ENCODE measurements at regions not wholly inside any gene's neighbourhood (a gene's known extent, or its start where the extent isn't known, plus 50 kb on each side); places are given as distances from the start of the nearest gene placed in this dataset.

- no peak for DNase-seq (ENCODE audit: extremely low read depth, insufficient read length)
- H3K36me3 ChIP-seq (ENCODE audit: control insufficient read depth, insufficient read depth, low read length) = no peaks in the 10 kb centered on the region
- TF ChIP-seq, protein P1, sequence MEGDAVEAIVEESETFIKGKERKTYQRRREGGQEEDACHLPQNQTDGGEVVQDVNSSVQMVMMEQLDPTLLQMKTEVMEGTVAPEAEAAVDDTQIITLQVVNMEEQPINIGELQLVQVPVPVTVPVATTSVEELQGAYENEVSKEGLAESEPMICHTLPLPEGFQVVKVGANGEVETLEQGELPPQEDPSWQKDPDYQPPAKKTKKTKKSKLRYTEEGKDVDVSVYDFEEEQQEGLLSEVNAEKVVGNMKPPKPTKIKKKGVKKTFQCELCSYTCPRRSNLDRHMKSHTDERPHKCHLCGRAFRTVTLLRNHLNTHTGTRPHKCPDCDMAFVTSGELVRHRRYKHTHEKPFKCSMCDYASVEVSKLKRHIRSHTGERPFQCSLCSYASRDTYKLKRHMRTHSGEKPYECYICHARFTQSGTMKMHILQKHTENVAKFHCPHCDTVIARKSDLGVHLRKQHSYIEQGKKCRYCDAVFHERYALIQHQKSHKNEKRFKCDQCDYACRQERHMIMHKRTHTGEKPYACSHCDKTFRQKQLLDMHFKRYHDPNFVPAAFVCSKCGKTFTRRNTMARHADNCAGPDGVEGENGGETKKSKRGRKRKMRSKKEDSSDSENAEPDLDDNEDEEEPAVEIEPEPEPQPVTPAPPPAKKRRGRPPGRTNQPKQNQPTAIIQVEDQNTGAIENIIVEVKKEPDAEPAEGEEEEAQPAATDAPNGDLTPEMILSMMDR (IDR thresholded peaks at IDR 0.05; ENCODE audit: insufficient read depth, low read length, poor library complexity, severe bottlenecking) = no peak
- H3K4me3 ChIP-seq (replicated peaks; ENCODE audit: low read depth, low read length) = no peak overlapping the region
- no peaks in the 10 kb centered on the region; the same call in 1 of the 2 replicates for H3K27me3 ChIP-seq (replicated peaks; ENCODE audit: control insufficient read depth, insufficient read depth, low read length)
Measured at GRCh38 chr3:135629701-135630408, 335.7 kb upstream of the PPP2R3A start.

DNA sequence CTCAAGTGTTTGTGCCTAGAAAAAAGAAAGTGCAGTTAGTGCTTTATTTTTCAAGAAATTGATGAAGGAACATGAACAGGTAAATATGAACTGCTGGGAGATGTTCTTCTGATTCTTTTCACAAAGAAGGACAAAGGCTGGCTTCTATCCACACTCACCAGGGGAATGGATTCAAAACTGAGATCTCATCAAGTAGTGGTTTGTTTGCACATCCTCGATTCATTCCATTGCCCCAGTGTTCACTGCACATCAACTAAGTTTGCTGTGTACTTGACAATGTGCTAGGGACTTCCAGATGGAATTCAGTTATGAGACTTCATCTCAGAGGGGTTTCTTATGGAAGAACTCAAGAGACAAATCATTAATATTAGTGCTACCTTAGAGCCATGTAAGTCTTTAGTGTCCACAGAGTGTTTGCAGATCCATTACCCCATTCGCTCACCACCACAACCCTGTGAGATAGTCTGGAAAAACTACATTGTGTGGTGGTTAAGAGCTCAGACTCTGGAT, 332.9 kb upstream of the PPP2R3A start:
- Histone ChIP-seq H3K27me3 (replicated peaks; ENCODE audit: control insufficient read depth, insufficient read depth, low read length) (no peaks in the 10 kb centered on the region), H3K4me3 (replicated peaks; ENCODE audit: low read depth, low read length) (no peak overlapping the region)
- TF ChIP-seq, protein P1 (IDR thresholded peaks at IDR 0.05; ENCODE audit: insufficient read depth, low read length, poor library complexity, severe bottlenecking) = no peak

DNA sequence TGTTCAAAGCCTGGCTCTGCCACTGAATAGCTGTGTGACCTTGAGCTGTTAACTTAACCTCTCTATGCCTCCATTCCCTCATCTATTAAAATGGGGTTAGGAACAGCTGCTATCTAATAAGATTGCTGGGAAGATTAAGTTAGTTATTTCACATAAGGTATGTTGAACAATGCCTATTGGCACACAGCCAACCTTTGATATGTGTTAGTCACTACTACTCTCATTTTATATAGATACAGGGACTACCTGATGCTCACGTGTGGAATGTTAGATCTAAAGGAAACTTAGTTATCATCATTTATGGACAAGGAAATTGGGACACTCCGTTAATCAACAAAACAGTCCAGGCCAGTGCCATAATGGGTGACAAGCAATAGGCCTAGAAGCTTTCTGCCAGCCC, 332.4 kb upstream of the PPP2R3A start:
- DNase-seq (ENCODE audit: extremely low read depth, insufficient read length) = no peak
- TF ChIP-seq, protein P1 (IDR thresholded peaks at IDR 0.05; ENCODE audit: insufficient read depth, low read length, poor library complexity, severe bottlenecking) = no peak
- no peaks in the 10 kb centered on the region for H3K27me3 ChIP-seq (replicated peaks; ENCODE audit: control insufficient read depth, insufficient read depth, low read length)
- H3K36me3 ChIP-seq (ENCODE audit: control insufficient read depth, insufficient read depth, low read length) = no peaks in the 10 kb centered on the region
- H3K4me3 ChIP-seq (replicated peaks; ENCODE audit: low read depth, low read length) = no peak overlapping the region

More for the DNA sequence above, 332.9 kb upstream of the PPP2R3A start:
- no peak for DNase-seq (ENCODE audit: extremely low read depth, insufficient read length)
- H3K36me3 ChIP-seq (ENCODE audit: control insufficient read depth, insufficient read depth, low read length) = no peaks in the 10 kb centered on the region

DNA sequence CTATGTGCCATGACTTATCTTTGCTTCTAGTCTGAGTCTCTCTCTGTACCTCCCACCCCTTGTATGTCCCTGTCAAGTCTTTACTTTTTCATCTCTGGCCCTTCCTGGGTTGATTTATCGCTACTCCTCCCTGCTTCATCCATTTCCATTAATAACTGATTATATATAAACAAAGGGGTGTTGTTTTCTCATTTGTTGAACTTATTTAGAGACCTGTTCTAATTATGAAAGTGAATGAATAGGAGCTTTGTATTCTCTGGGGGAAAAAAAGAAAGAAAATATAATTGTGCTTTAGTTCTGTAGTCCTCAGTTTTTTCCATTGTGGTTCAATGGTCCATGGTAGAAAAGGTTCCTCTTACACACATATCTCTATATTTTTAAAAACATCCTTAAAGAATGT, 328.9 kb upstream of the PPP2R3A start:
- Histone ChIP-seq H3K4me3 (replicated peaks; ENCODE audit: low read depth, low read length) (no peak overlapping the region), H3K27me3 (replicated peaks; ENCODE audit: control insufficient read depth, insufficient read depth, low read length) (no peaks in the 10 kb centered on the region; the same call in 1 of the 2 replicates), H3K36me3 (ENCODE audit: control insufficient read depth, insufficient read depth, low read length) (no peaks in the 10 kb centered on the region)
- DNase-seq (ENCODE audit: extremely low read depth, insufficient read length) = no peak
- TF ChIP-seq, protein P1 (IDR thresholded peaks at IDR 0.05; ENCODE audit: insufficient read depth, low read length, poor library complexity, severe bottlenecking) = no peak

- TF ChIP-seq, protein P1 (IDR thresholded peaks at IDR 0.05; ENCODE audit: insufficient read depth, low read length, poor library complexity, severe bottlenecking) = no peak
- H3K36me3 ChIP-seq (ENCODE audit: control insufficient read depth, insufficient read depth, low read length) = no peaks in the 10 kb centered on the region
- H3K4me3 ChIP-seq (replicated peaks; ENCODE audit: low read depth, low read length) = no peak overlapping the region
- DNase-seq (ENCODE audit: extremely low read depth, insufficient read length) = no peak
- no peaks in the 10 kb centered on the region; the same call in 1 of the 2 replicates for H3K27me3 ChIP-seq (replicated peaks; ENCODE audit: control insufficient read depth, insufficient read depth, low read length)
Measured at GRCh38 chr3:135637013-135637412, 328.5 kb upstream of the PPP2R3A start.

Data from GM06990 (cell line).